Prostate gland (tissue), 2 donors: ENCODE measurements at regions not wholly inside any gene's neighbourhood (a gene's known extent, or its start where the extent isn't known, plus 50 kb on each side); places are given as distances from the start of the nearest gene placed in this dataset.

ENCODE experiments used
- DNase-seq: peaks from one replicate; pipeline ENCODE4 v3.0.0-alpha.2; 2019; ENCODE audit warnings: low spot score
- H3K27ac ChIP-seq, 2 donors: fragments of 200-600 bp; sonication (generic); 2 replicates each; pipeline ENCODE4 v1.5.1; 2017 to 2019
- H3K27me3 ChIP-seq: fragments of 200-600 bp; sonication (generic); replicated peaks from 2 replicates; pipeline ENCODE4 v1.5.1; 2019; ENCODE audit not compliant: insufficient read depth
- H3K36me3 ChIP-seq, 2 donors: fragments of 200-600 bp; sonication (generic); 1 replicate in 1 of 2; 2 replicates in 1 of 2; pipeline versions ENCODE4 v1.5.1 to v1.8.1; 2017 to 2019
- H3K4me1 ChIP-seq: fragments of 200-600 bp; sonication (generic); replicated peaks from 2 replicates; pipeline ENCODE4 v1.5.1; 2019
- H3K4me3 ChIP-seq, 2 donors: fragments of 200-600 bp; sonication (generic); 2 replicates each; pipeline ENCODE4 v1.5.1; 2017 to 2019
- H3K9me3 ChIP-seq: fragments of 200-600 bp; sonication (generic); 2 replicates; pipeline ENCODE4 v1.5.1; 2017
- POLR2A ChIP-seq: fragments of 450-650 bp; IDR thresholded peaks from one replicate; pipeline ENCODE4 v1.6.1; 2016; ENCODE audit warnings: antibody characterized with exemption, mild to moderate bottlenecking
- POLR2AphosphoS5 ChIP-seq: sonication (generic); formaldehyde crosslinking; IDR thresholded peaks from one replicate; pipeline ENCODE4 v1.6.1; 2017; ENCODE audit warnings: antibody characterized with exemption
- WGBS: methylation state at CpG from one replicate; pipeline ENCODE4 v1.1.5; 2018; 5-methylcytosine and 5-hydroxymethylcytosine counted together
- intact Hi-C: fragments of 100-400 bp; cut with DNase I; formaldehyde crosslinking; loops from one replicate; pipeline ENCODE4 v1.14.2; 2022
- TF ChIP-seq, protein P1 (sequence below), 4 experiments: fragments of 200-600 bp in 2 of 4; fragments of 450-650 bp in 2 of 4; sonication (generic) in 2 of 4; IDR thresholded peaks; 1 replicate in 3 of 4; 2 replicates in 1 of 4; pipeline ENCODE4 v1.5.1; 2016 to 2019; ENCODE audit warnings: antibody characterized with exemption in 4 of 4, mild to moderate bottlenecking in 2 of 4, moderate library complexity in 2 of 4

DNA sequence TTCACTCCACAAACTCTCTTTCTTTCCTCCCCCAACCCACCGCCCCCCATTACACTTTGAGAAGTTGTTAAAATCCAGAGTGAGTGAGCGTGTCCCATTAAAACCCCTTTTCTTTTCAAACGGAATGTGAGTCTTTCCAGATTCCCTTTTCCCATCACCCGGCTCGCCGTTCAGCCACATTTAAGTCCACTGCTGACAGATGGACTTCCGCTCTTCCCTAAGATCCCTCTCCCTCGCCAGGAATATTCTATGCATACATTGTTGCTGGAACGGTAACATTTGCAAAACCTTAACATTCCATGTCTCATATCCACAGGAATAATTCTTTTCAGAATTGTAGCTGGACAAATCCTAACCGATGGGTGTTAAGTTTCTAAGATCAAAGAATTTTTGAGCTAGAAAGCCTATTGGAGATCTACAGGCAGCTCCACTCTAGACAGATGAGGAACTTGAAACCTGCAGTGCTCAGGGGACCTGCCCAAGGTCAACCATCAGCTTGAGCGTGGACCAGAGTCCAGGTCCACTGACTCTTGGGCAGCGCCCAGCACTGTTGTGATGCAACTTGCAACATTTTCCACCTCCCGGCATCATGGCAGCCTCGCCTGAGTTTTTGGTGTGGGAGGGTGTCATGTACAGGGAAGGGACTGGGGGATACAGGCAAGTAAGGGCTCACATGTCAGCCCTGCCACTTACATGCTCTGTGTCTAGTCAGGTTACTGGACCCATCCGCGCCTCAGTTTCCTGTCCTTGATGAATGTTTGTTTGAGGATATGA lies 500.1 kb downstream of the CCDC171 start:
- 89% methylated on average over 16 of the region's 16 CpGs for WGBS
- H3K4me1 ChIP-seq: no peaks in the 10 kb centered on the region

DNA sequence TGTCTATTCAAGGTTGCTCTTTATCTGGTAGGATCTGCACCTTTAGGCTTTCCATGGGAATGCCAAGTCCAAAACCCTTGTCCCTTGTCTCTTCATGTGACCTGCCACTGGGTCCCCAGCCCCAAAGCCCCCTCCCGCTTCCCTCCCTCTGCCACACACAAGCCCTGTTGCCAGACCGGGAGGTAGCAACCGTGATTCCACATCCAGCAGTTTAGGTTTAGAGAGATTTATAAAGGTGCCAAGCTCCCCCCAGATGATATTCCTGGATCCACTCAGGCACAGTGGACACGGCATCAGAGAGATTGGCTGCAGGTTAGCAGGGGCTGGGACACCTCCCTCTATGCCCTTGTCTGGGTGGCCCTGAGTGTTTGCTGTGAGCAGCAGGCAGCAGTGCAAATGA lies 504.7 kb downstream of the CCDC171 start:
- TF ChIP-seq POLR2A: no peak
- TF ChIP-seq POLR2AphosphoS5: no peak
- TF ChIP-seq, protein P1, sequence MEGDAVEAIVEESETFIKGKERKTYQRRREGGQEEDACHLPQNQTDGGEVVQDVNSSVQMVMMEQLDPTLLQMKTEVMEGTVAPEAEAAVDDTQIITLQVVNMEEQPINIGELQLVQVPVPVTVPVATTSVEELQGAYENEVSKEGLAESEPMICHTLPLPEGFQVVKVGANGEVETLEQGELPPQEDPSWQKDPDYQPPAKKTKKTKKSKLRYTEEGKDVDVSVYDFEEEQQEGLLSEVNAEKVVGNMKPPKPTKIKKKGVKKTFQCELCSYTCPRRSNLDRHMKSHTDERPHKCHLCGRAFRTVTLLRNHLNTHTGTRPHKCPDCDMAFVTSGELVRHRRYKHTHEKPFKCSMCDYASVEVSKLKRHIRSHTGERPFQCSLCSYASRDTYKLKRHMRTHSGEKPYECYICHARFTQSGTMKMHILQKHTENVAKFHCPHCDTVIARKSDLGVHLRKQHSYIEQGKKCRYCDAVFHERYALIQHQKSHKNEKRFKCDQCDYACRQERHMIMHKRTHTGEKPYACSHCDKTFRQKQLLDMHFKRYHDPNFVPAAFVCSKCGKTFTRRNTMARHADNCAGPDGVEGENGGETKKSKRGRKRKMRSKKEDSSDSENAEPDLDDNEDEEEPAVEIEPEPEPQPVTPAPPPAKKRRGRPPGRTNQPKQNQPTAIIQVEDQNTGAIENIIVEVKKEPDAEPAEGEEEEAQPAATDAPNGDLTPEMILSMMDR (IDR thresholded peaks at IDR 0.05): no peak
- H3K36me3 ChIP-seq: no peaks in the 10 kb centered on the region
- H3K4me3 ChIP-seq: no peak overlapping the region
- H3K27me3 ChIP-seq: no peaks in the 10 kb centered on the region
- no peak for DNase-seq
- 89% methylated on average over 4 of the region's 4 CpGs for WGBS
- no peaks in the 10 kb centered on the region for H3K9me3 ChIP-seq
- no peaks in the 10 kb centered on the region for H3K4me1 ChIP-seq
- intact Hi-C loops: no loop called here
- no peak overlapping the region for H3K27ac ChIP-seq

More for the DNA sequence above, 500.1 kb downstream of the CCDC171 start:
- DNase-seq: no peak
- H3K27ac ChIP-seq: no peak overlapping the region
- TF ChIP-seq POLR2A (no peak), POLR2AphosphoS5 (no peak)
- TF ChIP-seq, protein P1 (IDR thresholded peaks at IDR 0.05): no peak
- intact Hi-C loops: no loop called here
- no peaks in the 10 kb centered on the region for H3K27me3 ChIP-seq
- H3K4me3 ChIP-seq: no peak overlapping the region
- H3K36me3 ChIP-seq: no peaks in the 10 kb centered on the region
- H3K9me3 ChIP-seq: no peaks in the 10 kb centered on the region

DNA sequence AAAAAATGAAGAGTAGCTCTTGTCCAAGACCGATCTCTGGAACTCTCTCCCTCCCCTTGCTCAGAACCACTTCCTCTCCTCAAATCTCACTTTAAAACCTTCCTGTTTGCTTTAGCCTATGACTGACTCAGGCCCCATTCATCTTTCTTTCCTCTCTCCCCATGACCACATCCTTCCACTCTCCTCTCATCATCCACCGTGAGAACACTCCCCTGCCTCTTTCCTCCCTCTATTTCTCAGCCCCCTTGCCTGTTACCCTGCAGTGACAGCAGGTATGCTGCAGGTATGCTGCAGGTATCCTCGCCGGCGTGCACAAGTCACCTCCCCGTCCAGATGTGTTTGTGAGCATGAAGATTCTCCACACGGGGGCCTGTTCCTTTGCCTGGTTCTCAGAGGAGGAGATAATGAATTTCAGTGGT lies 505.3 kb downstream of the CCDC171 start:
- no peaks in the 10 kb centered on the region for H3K36me3 ChIP-seq
- H3K27me3 ChIP-seq: no peaks in the 10 kb centered on the region
- H3K9me3 ChIP-seq: no peaks in the 10 kb centered on the region
- H3K4me3 ChIP-seq: no peak overlapping the region
- no peak overlapping the region for H3K27ac ChIP-seq
- intact Hi-C loops: no loop called here
- DNase-seq: no peak
- 61% methylated on average over 7 of the region's 7 CpGs for WGBS
- TF ChIP-seq POLR2AphosphoS5: no peak
- TF ChIP-seq, protein P1 (IDR thresholded peaks at IDR 0.05): no peak
- TF ChIP-seq POLR2A: no peak
- H3K4me1 ChIP-seq: no peaks in the 10 kb centered on the region

DNA sequence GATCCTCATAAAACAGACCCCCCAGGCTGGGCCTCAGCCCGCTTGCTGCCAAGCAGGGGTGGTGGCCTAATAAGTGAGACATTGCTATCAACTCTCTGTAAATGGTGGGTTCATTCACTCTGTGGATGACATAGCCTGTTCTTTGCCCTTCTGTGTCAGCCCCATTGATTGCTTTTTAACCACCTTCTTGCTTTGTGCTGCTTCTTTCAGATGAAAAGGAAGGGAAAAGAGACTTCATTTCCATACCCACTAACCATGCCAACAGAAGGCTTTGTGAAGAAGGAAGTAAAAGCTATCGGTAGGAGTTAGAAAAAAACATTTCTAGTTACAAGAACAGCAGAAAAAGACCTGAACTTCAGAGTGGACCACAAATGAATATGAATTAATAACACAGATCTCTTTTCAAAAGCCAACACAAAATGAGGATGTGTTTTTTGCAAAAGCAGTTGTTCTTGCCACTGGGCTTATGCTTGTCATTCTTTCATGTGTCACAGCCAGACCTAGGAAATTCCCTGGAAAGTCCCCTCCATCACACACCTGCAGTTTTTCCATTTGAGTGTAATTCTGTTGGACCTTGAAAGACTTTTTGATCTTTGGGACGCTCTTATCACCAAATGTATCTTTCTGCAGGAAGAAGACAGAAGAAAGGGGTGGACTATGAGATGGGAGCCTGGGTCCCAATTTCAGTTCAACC lies 507.7 kb downstream of the CCDC171 start:
- no peak overlapping the region for H3K27ac ChIP-seq
- H3K9me3 ChIP-seq: no peaks in the 10 kb centered on the region
- TF ChIP-seq, protein P1 (IDR thresholded peaks at IDR 0.05): no peak
- TF ChIP-seq POLR2A (no peak), POLR2AphosphoS5 (no peak)
- WGBS: 69% methylated on average over 3 of the region's 3 CpGs
- no peaks in the 10 kb centered on the region for H3K27me3 ChIP-seq
- H3K4me3 ChIP-seq: no peak overlapping the region
- no peak for DNase-seq
- no peaks in the 10 kb centered on the region for H3K4me1 ChIP-seq
- no peaks in the 10 kb centered on the region for H3K36me3 ChIP-seq
- intact Hi-C loops: no loop called here
